HEK293 (cell line): ENCODE measurements at regions not wholly inside any gene's neighbourhood (a gene's known extent, or its start where the extent isn't known, plus 50 kb on each side); places are given as distances from the start of the nearest gene placed in this dataset.

Source experiments
- CTCF ChIA-PET: fragments of 350-600 bp; formaldehyde crosslinking; extraction: SDS; loops from one replicate; lab custom pipeline; 2021; ENCODE audit warnings: antibody characterized with exemption; lab: Yijun Ruan, JAX
- POLR2A ChIA-PET: fragments of 300-600 bp; formaldehyde crosslinking; extraction: SDS; loops from one replicate; lab custom pipeline; 2020; ENCODE audit warnings: antibody characterized with exemption, inconsistent platforms; lab: Yijun Ruan, JAX
- H3K27ac ChIP-seq: fragments of 200-500 bp; sonication (Bioruptor generic); 2 replicates; pipeline ENCODE4 v1.5.1; 2014; ENCODE audit warnings: low read depth, low read length, control low read depth, inconsistent platforms; ENCODE audit errors: extremely low read depth
- H3K36me3 ChIP-seq, 2 experiments: fragments of 200-500 bp in 1 of 2; sonication (Bioruptor generic) in 1 of 2; 1 replicate in 1 of 2; 2 replicates in 1 of 2; pipeline ENCODE4 v1.5.1; 2014 to 2017; ENCODE audit warnings: inconsistent platforms in 2 of 2, low read length in 2 of 2; ENCODE audit not compliant: control insufficient read depth in 2 of 2, insufficient read depth in 1 of 2
- H3K4me1 ChIP-seq: fragments of 200-500 bp; sonication (Bioruptor generic); 2 replicates; pipeline ENCODE4 v1.5.1; 2014; ENCODE audit warnings: mild to moderate bottlenecking, low read length, inconsistent platforms; ENCODE audit not compliant: control insufficient read depth, insufficient read depth
- H3K4me3 ChIP-seq: 2 replicates; pipeline ENCODE4 v1.5.1; 2011; ENCODE audit warnings: low read depth, mild to moderate bottlenecking, control low read depth, low read length, moderate library complexity
- H3K9me3 ChIP-seq: fragments of 200-500 bp; sonication (Bioruptor generic); 2 replicates; pipeline ENCODE4 v1.5.1; 2014; ENCODE audit warnings: low read depth, low read length, inconsistent platforms; ENCODE audit not compliant: control insufficient read depth, insufficient read depth
- FEZF1 ChIP-seq: fragments of 450-650 bp; formaldehyde crosslinking; IDR thresholded peaks from 2 replicates; pipeline ENCODE4 v1.5.1; 2016; ENCODE audit warnings: missing biosample characterization, missing genetic modification characterization
- HIC1 ChIP-seq: fragments of 450-650 bp; formaldehyde crosslinking; IDR thresholded peaks from 2 replicates; pipeline ENCODE4 v1.5.1; 2016; ENCODE audit warnings: missing biosample characterization, missing genetic modification characterization
- OVOL3 ChIP-seq: fragments of 450-650 bp; formaldehyde crosslinking; IDR thresholded peaks from 2 replicates; pipeline ENCODE4 v1.5.1; 2016; ENCODE audit warnings: missing biosample characterization, missing genetic modification characterization
- PBX3 ChIP-seq: sonication (generic); formaldehyde crosslinking; IDR thresholded peaks from 2 replicates; pipeline ENCODE4 v1.8.1; 2022; ENCODE audit warnings: mild to moderate bottlenecking, moderate library complexity, missing genetic modification reagents
- SCRT2 ChIP-seq: fragments of 450-650 bp; formaldehyde crosslinking; IDR thresholded peaks from 2 replicates; pipeline ENCODE4 v1.5.1; 2016; ENCODE audit warnings: missing biosample characterization, missing genetic modification characterization
- SP2 ChIP-seq: fragments of 450-650 bp; formaldehyde crosslinking; IDR thresholded peaks from 2 replicates; pipeline ENCODE4 v1.5.1; 2016; ENCODE audit warnings: missing biosample characterization, missing genetic modification characterization
- ZBTB17 ChIP-seq: fragments of 450-650 bp; formaldehyde crosslinking; IDR thresholded peaks from 2 replicates; pipeline ENCODE4 v1.5.1; 2016; ENCODE audit warnings: missing biosample characterization, missing genetic modification characterization
- ZNF146 ChIP-seq: fragments of 450-650 bp; formaldehyde crosslinking; IDR thresholded peaks from 2 replicates; pipeline ENCODE4 v1.5.1; 2016; ENCODE audit warnings: missing biosample characterization, missing genetic modification characterization
- ZNF157 ChIP-seq: fragments of 450-650 bp; formaldehyde crosslinking; IDR thresholded peaks from 2 replicates; pipeline ENCODE4 v1.5.1; 2016; ENCODE audit warnings: missing biosample characterization, missing genetic modification characterization
- ZNF223 ChIP-seq: fragments of 450-650 bp; formaldehyde crosslinking; IDR thresholded peaks from 2 replicates; pipeline ENCODE4 v1.5.1; 2016; ENCODE audit warnings: missing biosample characterization, missing genetic modification characterization
- ZNF23 ChIP-seq: fragments of 450-650 bp; formaldehyde crosslinking; IDR thresholded peaks from 2 replicates; pipeline ENCODE4 v1.5.1; 2016; ENCODE audit warnings: missing biosample characterization, missing genetic modification characterization, borderline replicate concordance
- ZNF362 ChIP-seq: fragments of 450-650 bp; formaldehyde crosslinking; IDR thresholded peaks from 2 replicates; pipeline ENCODE4 v1.5.1; 2016; ENCODE audit warnings: missing biosample characterization, missing genetic modification characterization
- ZNF404 ChIP-seq: fragments of 450-650 bp; formaldehyde crosslinking; IDR thresholded peaks from 2 replicates; pipeline ENCODE4 v1.5.1; 2017; ENCODE audit warnings: missing biosample characterization, missing genetic modification characterization
- ZNF510 ChIP-seq: fragments of 450-650 bp; formaldehyde crosslinking; IDR thresholded peaks from 2 replicates; pipeline ENCODE4 v1.5.1; 2018; ENCODE audit warnings: mild to moderate bottlenecking, missing genetic modification characterization, missing biosample characterization; ENCODE audit not compliant: insufficient replicate concordance
- ZNF596 ChIP-seq: fragments of 450-650 bp; IDR thresholded peaks from 2 replicates; pipeline ENCODE4 v1.5.0; 2018; ENCODE audit warnings: missing biosample characterization, mild to moderate bottlenecking, missing genetic modification characterization, moderate library complexity
- ZNF704 ChIP-seq: fragments of 450-650 bp; formaldehyde crosslinking; IDR thresholded peaks from 2 replicates; pipeline ENCODE4 v1.5.1; 2016; ENCODE audit warnings: missing biosample characterization, missing genetic modification characterization
- ZNF707 ChIP-seq: fragments of 450-650 bp; formaldehyde crosslinking; IDR thresholded peaks from 2 replicates; pipeline ENCODE4 v1.5.1; 2016; ENCODE audit warnings: missing biosample characterization, missing genetic modification characterization
- ZSCAN30 ChIP-seq: fragments of 450-650 bp; IDR thresholded peaks from 2 replicates; pipeline ENCODE4 v1.5.1; 2018; ENCODE audit warnings: missing biosample characterization, mild to moderate bottlenecking, missing genetic modification characterization, moderate library complexity

GRCh38 chr15:91411586-91411985, 311.5 kb downstream of the SV2B start (continued):
- no peak for TF ChIP-seq HIC1
- TF ChIP-seq SP2 (tag by site-specific recombination), result no peak
- no peak for TF ChIP-seq ZNF146 (tag by site-specific recombination)
- no peak for TF ChIP-seq FEZF1 (tag by site-specific recombination)
- no peak for TF ChIP-seq ZNF596 (tag by site-specific recombination)
- no peak for TF ChIP-seq PBX3 (CRISPR knock-in tag)
- TF ChIP-seq ZNF157 (tag by site-specific recombination), result no peak
- TF ChIP-seq OVOL3 (tag by site-specific recombination), result no peak
- TF ChIP-seq ZNF707 (tag by site-specific recombination), result no peak
- no peak for TF ChIP-seq ZNF223 (tag by site-specific recombination)
- no peak for TF ChIP-seq ZNF510 (tag by site-specific recombination)
- no peak for TF ChIP-seq ZSCAN30 (tag by site-specific recombination)
- no peak for TF ChIP-seq ZNF704
- TF ChIP-seq ZNF362, result no peak

- no peaks in the 10 kb centered on the region for H3K36me3 ChIP-seq
- H3K4me1 ChIP-seq, result 0 out of 2 replicates have a peak, but pooled peaks cover 2% of the 10 kb centered on the region
- H3K27ac ChIP-seq, result no peak overlapping the region
- H3K9me3 ChIP-seq, result no peaks in the 10 kb centered on the region
- ChIA-PET CTCF (no interaction called here), POLR2A (interaction anchor here (0.7 kb wide), 1 partner anchor 154 kb away, joined by 3 read pairs; no protein-coding TSS in a partner anchor)
- no peak overlapping the region for H3K4me3 ChIP-seq
- TF ChIP-seq SCRT2 (tag by site-specific recombination) (no peak), ZBTB17 (tag by site-specific recombination) (no peak), SP2 (tag by site-specific recombination) (no peak), ZNF23 (tag by site-specific recombination) (no peak)
These were observed 312.3 kb downstream of the SV2B start for GRCh38 chr15:91412138-91412928.

GRCh38 chr15:91413142-91413541, 313.1 kb downstream of the SV2B start:
- Histone ChIP-seq H3K4me3 (no peak overlapping the region), H3K36me3 (no peaks in the 10 kb centered on the region), H3K9me3 (no peaks in the 10 kb centered on the region), H3K27ac (no peak overlapping the region), H3K4me1 (0 out of 2 replicates have a peak, but pooled peaks cover 2% of the 10 kb centered on the region)
- no peak for TF ChIP-seq ZNF404 (tag by site-specific recombination)
- CTCF ChIA-PET, result interaction anchor here (0.9 kb wide), 1 partner anchor 666 kb away, joined by 3 read pairs; no protein-coding TSS in a partner anchor
- POLR2A ChIA-PET, result no interaction called here
